ENCODE measurements at regions not wholly inside any gene's neighbourhood (a gene's known extent, or its start where the extent isn't known, plus 50 kb on each side); places are given as distances from the start of the nearest gene placed in this dataset.

DNA sequence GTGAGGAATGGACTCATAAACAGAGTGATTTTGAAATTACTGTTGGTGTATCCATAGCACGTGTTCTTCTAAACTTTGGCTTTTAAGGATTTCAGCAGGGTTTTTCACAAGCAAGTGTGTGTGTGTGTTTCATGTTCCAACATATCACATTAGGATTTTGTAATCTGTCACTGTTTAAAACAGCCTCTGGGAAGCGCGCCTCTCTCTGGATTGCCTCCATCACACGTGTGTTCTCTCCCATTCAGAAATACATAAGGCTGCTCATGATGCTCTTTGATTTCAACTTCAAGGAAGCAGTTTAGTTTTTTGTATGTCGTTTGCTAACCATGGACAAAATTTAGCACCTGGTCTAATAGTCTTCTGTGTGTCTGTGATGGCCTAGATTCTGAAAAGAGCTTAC lies 370.4 kb downstream of the MTX2 start:
- H3K4me3 ChIP-seq, result no peak overlapping the region
- DNase-seq, result no peak
- no peaks in the 10 kb centered on the region for H3K36me3 ChIP-seq
- H3K27ac ChIP-seq, result no peak overlapping the region
- no peaks in the 10 kb centered on the region for H3K9me3 ChIP-seq
- no peak for TF ChIP-seq CTCF (IDR thresholded peaks at IDR 0.05)
- TF ChIP-seq POLR2A (IDR thresholded peaks at IDR 0.05), result no peak
- H3K27me3 ChIP-seq, result peaks cover 0 to 4% of the 10 kb centered on the region in 2 donors
- H3K4me1 ChIP-seq, result peaks cover 0 to 10% (median 0%) of the 10 kb centered on the region in 4 donors

GRCh38 chr2:176641436-176641835 lies 372.2 kb downstream of the MTX2 start:
- H3K36me3 ChIP-seq, result no peaks in the 10 kb centered on the region
- TF ChIP-seq POLR2A (IDR thresholded peaks at IDR 0.05) (no peak), CTCF (IDR thresholded peaks at IDR 0.05) (no peak)

DNA sequence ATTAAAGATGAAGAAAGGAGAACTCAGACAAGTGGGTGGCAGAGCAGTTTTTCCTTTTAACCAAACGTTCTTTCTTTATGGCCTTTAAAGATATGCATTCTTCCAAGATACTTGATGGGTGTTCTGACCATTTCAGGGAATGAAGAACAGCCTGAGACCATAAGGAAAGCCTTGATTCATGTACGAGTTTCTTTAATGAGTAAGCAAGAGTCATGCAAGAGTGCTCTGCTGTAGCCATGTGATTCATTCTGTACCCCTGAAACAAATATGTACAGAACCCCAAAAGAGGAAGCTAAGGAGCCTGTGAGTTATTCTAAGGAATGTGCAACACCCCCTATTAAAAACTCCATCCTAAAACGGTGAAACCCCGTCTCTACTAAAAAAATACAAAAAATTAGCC lies 372.8 kb downstream of the MTX2 start:
- TF ChIP-seq CTCF (IDR thresholded peaks at IDR 0.05) (no peak), POLR2A (IDR thresholded peaks at IDR 0.05) (no peak)
- Histone ChIP-seq H3K27me3 (peaks cover 0 to 4% of the 10 kb centered on the region in 2 donors), H3K9me3 (no peaks in the 10 kb centered on the region)

More at GRCh38 chr2:176641436-176641835, 372.2 kb downstream of the MTX2 start:
- Histone ChIP-seq H3K4me3 (no peak overlapping the region), H3K27me3 (peaks cover 0 to 4% of the 10 kb centered on the region in 2 donors), H3K9me3 (no peaks in the 10 kb centered on the region), H3K4me1 (peaks cover 0 to 10% (median 0%) of the 10 kb centered on the region in 4 donors), H3K27ac (no peak overlapping the region)
- no peak for DNase-seq

GRCh38 chr2:176643646-176644045 lies 374.4 kb downstream of the MTX2 start:
- no peak for DNase-seq
- no peaks in the 10 kb centered on the region for H3K27me3 ChIP-seq

More for the DNA sequence above, 372.8 kb downstream of the MTX2 start:
- H3K36me3 ChIP-seq, result no peaks in the 10 kb centered on the region
- no peak for DNase-seq
- peaks cover 0 to 10% (median 0%) of the 10 kb centered on the region in 4 donors for H3K4me1 ChIP-seq
- H3K27ac ChIP-seq, result no peak overlapping the region
- no peak overlapping the region for H3K4me3 ChIP-seq

DNA sequence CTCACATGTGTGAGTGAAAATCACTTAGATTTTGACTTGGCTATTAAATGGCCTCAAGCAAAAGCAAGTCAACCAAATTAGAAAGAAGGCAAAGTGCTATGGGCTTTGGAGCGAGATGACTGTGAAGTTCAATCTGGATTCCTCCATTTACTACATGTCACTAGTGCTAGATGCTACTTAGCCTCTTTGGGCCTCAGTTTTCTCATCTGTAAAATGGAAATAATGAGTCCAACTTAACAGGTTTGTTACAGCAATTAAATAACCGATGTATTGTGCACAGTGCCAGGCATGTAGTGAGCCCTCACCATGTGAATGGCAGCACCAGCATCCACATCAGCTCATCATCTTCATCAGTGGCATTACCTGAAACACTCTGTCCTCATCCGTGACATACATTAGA lies 376.3 kb downstream of the MTX2 start:
- H3K36me3 ChIP-seq, result no peaks in the 10 kb centered on the region
- H3K27ac ChIP-seq, result no peak overlapping the region
- no peaks in the 10 kb centered on the region for H3K27me3 ChIP-seq
- no peak overlapping the region for H3K4me3 ChIP-seq
- no peaks in the 10 kb centered on the region for H3K9me3 ChIP-seq
- no peak for TF ChIP-seq POLR2A (IDR thresholded peaks at IDR 0.05)
- no peak for TF ChIP-seq CTCF (IDR thresholded peaks at IDR 0.05)
- DNase-seq, result no peak
- no peaks in the 10 kb centered on the region for H3K4me1 ChIP-seq

More at GRCh38 chr2:176643646-176644045, 374.4 kb downstream of the MTX2 start:
- no peaks in the 10 kb centered on the region for H3K36me3 ChIP-seq
- peaks cover 0 to under 1% (median 0%) of the 10 kb centered on the region in 4 donors for H3K4me1 ChIP-seq
- no peaks in the 10 kb centered on the region for H3K9me3 ChIP-seq
- H3K4me3 ChIP-seq, result no peak overlapping the region
- TF ChIP-seq POLR2A (IDR thresholded peaks at IDR 0.05) (no peak), CTCF (IDR thresholded peaks at IDR 0.05) (no peak)
- no peak overlapping the region for H3K27ac ChIP-seq

Data from Peyer's patch (tissue), 4 donors.